ENCODE measurements at regions not wholly inside any gene's neighbourhood (a gene's known extent, or its start where the extent isn't known, plus 50 kb on each side); places are given as distances from the start of the nearest gene placed in this dataset.
A peak's percentile ranks its signal among the peaks of the same experiment; 100 is the strongest.

- Histone ChIP-seq H3K36me3 (ENCODE audit: control insufficient read depth in 4 of 4, insufficient read depth in 4 of 4, low read length in 4 of 4) (no peaks in the 10 kb centered on the region), H3K9ac (ENCODE audit: insufficient read depth in 1 of 2, low read length in 2 of 2) (peak overlapping the region; percentile 37 to 63), H3K4me1 (ENCODE audit: control insufficient read depth in 5 of 5, insufficient read depth in 5 of 5, low read length in 5 of 5) (peaks cover 0 to 28% (median 5%) of the 10 kb centered on the region in 5 donors), H3K27me3 (ENCODE audit: control insufficient read depth in 3 of 3, insufficient read depth in 3 of 3, low read length in 2 of 3) (no peaks in the 10 kb centered on the region), H3K4me3 (no peak overlapping the region), H3K9me3 (ENCODE audit: control insufficient read depth in 4 of 4, insufficient read depth in 3 of 4, low read length in 3 of 4) (no peaks in the 10 kb centered on the region), H3K27ac (ENCODE audit: low read depth in 1 of 2, low read length in 1 of 2) (peak overlapping the region in 1 of 2 donors; percentile 80)
- 9 to 18% methylated on average over 2 of the region's 2 CpGs for WGBS, 2 donors
- TF ChIP-seq CTCF (IDR thresholded peaks at IDR 0.05; ENCODE audit: control extremely low read depth, extremely low read depth), result no peak
- DNase-seq (no peak), ATAC-seq (ENCODE audit: insufficient read depth, low FRiP score) (no peak)
Observed at GRCh38 chr21:16193496-16194094, 463.8 kb downstream of the USP25 start.

GRCh38 chr21:16194095-16194787 lies 464.5 kb downstream of the USP25 start:
- H3K9me3 ChIP-seq (ENCODE audit: control insufficient read depth in 4 of 4, insufficient read depth in 3 of 4, low read length in 3 of 4), result no peaks in the 10 kb centered on the region
- DNase-seq (peak; percentile 50 to 80 (median 80)), ATAC-seq (ENCODE audit: insufficient read depth, low FRiP score) (peak; percentile 78)
- H3K4me1 ChIP-seq (ENCODE audit: control insufficient read depth in 5 of 5, insufficient read depth in 5 of 5, low read length in 5 of 5), result peaks cover 0 to 28% (median 5%) of the 10 kb centered on the region in 5 donors
- no peaks in the 10 kb centered on the region for H3K27me3 ChIP-seq (ENCODE audit: control insufficient read depth in 3 of 3, insufficient read depth in 3 of 3, low read length in 2 of 3)
- no peak for TF ChIP-seq CTCF (IDR thresholded peaks at IDR 0.05; ENCODE audit: control extremely low read depth, extremely low read depth)
- 13 to 20% methylated on average over 9 of the region's 9 CpGs for WGBS, 2 donors
- peak overlapping the region; percentile 37 to 63 for H3K9ac ChIP-seq (ENCODE audit: insufficient read depth in 1 of 2, low read length in 2 of 2)
- H3K27ac ChIP-seq (ENCODE audit: low read depth in 1 of 2, low read length in 1 of 2), result peak overlapping the region; percentile 77 to 80
- no peak overlapping the region for H3K4me3 ChIP-seq
- no peaks in the 10 kb centered on the region for H3K36me3 ChIP-seq (ENCODE audit: control insufficient read depth in 4 of 4, insufficient read depth in 4 of 4, low read length in 4 of 4)

GRCh38 chr21:16194788-16195537 lies 465.2 kb downstream of the USP25 start:
- WGBS, 2 donors, result 19 to 32% methylated on average over 9 of the region's 9 CpGs
- H3K27ac ChIP-seq (ENCODE audit: low read depth in 1 of 2, low read length in 1 of 2), result peak overlapping the region; percentile 67 to 77
- no peak overlapping the region for H3K4me3 ChIP-seq
- TF ChIP-seq CTCF (IDR thresholded peaks at IDR 0.05; ENCODE audit: control extremely low read depth, extremely low read depth), result no peak
- ATAC-seq (ENCODE audit: insufficient read depth, low FRiP score) (no peak), DNase-seq (peak; percentile 19 to 63 (median 55))
- H3K36me3 ChIP-seq (ENCODE audit: control insufficient read depth in 4 of 4, insufficient read depth in 4 of 4, low read length in 4 of 4), result no peaks in the 10 kb centered on the region
- H3K27me3 ChIP-seq (ENCODE audit: control insufficient read depth in 3 of 3, insufficient read depth in 3 of 3, low read length in 2 of 3), result no peaks in the 10 kb centered on the region
- H3K9me3 ChIP-seq (ENCODE audit: control insufficient read depth in 4 of 4, insufficient read depth in 3 of 4, low read length in 3 of 4), result no peaks in the 10 kb centered on the region
- H3K9ac ChIP-seq (ENCODE audit: insufficient read depth in 1 of 2, low read length in 2 of 2), result peak overlapping the region in 1 of 2 donors; percentile 63
- H3K4me1 ChIP-seq (ENCODE audit: control insufficient read depth in 5 of 5, insufficient read depth in 5 of 5, low read length in 5 of 5), result peaks cover 0 to 28% (median 5%) of the 10 kb centered on the region in 5 donors

Measured in lung (tissue), 11 donors.